Epithelial cell of proximal tubule (primary cell): ENCODE measurements at regions not wholly inside any gene's neighbourhood (a gene's known extent, or its start where the extent isn't known, plus 50 kb on each side); places are given as distances from the start of the nearest gene placed in this dataset.
"Not testable (repeated sequence)": the region's sequence is repeated elsewhere in the genome, so short reads cannot be mapped to it uniquely, and the experiment has no call there.

Experiments used
- DNase-seq: peaks from one replicate; pipeline ENCODE4 v3.0.0-alpha.2; 2011; ENCODE audit warnings: low read depth
- H3K4me3 ChIP-seq: 2 replicates; pipeline ENCODE4 v1.5.1; 2011; ENCODE audit warnings: low read depth, mild to moderate bottlenecking, low read length
- TF ChIP-seq, protein P1 (sequence below): conservative IDR thresholded peaks from 2 replicates; pipeline ENCODE4 v1.5.1; 2012; ENCODE audit warnings: low read depth, mild to moderate bottlenecking, low read length

DNA sequence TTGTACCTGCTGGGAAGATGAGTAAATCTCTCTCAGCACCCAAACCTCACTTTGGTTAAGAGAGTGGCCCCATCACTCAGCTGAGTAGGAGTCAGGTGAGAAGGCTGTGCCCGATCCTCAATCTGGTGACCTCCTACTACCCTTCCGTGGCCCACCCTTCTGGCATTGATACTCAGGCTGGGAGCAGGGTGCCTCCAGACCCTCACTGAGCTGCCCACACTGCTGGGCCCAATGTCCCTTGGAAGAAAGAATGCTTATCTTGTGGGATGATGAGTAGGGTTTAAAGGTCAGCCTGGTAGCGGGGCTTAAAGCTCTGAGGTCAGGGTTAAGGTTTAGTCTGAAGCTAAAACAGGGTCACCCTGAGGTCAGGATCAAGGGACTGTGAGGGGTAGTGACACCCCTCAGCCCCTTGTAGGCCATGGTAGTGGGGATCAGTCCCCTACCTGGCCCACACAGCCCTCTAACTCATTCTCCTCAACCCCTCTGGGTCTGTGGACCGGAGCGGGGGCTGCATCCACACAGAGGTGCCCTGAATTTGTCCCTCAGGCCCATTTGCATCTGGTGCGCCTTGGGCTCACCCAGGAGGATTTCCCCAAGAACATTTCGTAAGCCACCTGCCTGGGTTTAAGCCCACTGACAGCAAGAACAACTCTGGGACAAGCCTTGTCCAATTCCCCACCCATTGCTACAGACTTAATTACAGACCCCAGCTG is 123.8 kb downstream of the CYP26B1 start:
- H3K4me3 ChIP-seq: no peak overlapping the region
- no peak for DNase-seq
- TF ChIP-seq, protein P1, sequence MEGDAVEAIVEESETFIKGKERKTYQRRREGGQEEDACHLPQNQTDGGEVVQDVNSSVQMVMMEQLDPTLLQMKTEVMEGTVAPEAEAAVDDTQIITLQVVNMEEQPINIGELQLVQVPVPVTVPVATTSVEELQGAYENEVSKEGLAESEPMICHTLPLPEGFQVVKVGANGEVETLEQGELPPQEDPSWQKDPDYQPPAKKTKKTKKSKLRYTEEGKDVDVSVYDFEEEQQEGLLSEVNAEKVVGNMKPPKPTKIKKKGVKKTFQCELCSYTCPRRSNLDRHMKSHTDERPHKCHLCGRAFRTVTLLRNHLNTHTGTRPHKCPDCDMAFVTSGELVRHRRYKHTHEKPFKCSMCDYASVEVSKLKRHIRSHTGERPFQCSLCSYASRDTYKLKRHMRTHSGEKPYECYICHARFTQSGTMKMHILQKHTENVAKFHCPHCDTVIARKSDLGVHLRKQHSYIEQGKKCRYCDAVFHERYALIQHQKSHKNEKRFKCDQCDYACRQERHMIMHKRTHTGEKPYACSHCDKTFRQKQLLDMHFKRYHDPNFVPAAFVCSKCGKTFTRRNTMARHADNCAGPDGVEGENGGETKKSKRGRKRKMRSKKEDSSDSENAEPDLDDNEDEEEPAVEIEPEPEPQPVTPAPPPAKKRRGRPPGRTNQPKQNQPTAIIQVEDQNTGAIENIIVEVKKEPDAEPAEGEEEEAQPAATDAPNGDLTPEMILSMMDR: no peak

DNA sequence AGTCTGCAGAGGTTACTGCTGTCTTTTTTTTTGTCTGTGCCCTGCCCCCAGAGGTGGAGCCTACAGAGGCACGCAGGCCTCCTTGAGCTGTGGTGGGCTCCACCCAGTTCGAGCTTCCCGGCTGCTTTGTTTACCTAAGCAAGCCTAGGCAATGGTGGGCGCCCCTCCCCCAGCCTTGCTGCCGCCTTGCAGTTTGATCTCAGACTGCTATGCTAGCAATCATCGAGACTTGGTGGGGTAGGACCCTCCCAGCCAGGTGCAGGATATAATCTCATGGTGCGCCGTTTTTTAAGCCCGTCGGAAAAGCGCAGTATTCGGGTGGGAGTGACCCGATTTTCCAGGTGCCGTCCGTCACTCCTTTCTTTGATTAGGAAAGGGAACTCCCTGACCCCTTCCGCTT is 126.3 kb downstream of the CYP26B1 start:
- not testable (repeated sequence) for DNase-seq, H3K4me3 ChIP-seq

DNA sequence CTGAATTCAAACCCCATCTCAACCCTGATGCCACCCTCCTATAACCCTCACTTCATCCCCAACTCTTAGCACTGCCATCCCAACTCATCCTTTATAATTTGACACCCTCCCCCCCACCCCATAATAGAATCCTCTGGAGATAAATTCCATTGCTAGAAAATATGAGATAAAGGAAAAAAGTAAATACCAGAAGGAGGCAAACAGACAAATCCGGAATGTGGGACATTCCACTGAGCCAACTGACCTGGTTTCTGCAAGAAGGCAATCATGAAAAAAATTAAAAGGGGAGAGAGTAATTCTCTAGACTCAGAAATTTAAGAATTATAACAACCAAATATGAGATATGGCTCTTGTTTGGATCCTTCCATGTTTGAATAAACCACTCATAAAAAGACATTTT is 132.4 kb downstream of the CYP26B1 start:
- no peak for DNase-seq
- no peak overlapping the region for H3K4me3 ChIP-seq
- TF ChIP-seq, protein P1: no peak

DNA sequence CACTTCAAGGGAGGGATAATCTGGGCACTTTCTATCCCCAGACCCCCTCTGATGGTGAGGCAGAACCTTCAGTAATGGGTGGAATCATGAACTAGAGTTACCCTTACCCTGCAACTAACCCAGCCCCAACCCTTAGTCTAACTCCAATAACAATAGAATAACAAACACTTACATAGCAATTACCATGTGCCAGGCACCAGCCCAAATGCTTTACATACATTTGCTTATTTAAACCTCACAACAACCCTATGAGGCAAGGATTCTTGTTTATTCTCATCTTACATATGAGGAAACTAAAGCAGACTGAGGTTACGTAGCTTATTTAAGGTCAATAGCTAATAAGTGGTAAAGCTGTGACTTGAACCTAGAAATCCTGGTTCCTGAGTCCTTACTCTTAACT is 132.8 kb downstream of the CYP26B1 start:
- no peak overlapping the region for H3K4me3 ChIP-seq
- no peak for DNase-seq
- TF ChIP-seq, protein P1: no peak

DNA sequence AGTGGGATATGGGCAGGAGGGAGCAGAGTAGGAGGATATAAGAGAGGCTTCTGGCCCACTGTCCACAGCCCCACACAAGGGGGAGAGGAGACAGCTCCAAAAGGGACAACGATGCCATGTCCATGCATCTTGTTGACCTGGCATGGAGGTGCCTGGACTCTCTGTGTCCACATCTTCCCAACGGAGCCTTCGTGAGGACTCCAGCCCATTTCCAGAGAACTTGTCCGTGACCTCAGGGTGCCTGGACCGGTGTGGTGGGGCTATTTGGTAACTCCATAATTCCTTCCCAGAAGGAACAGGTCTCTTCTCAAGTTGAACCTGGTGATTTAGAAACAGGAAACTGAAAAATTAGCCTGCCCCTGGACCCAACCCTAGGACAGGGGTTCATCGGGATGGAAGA is 133.9 kb downstream of the CYP26B1 start:
- TF ChIP-seq, protein P1: no peak
- no peak overlapping the region for H3K4me3 ChIP-seq
- no peak for DNase-seq

DNA sequence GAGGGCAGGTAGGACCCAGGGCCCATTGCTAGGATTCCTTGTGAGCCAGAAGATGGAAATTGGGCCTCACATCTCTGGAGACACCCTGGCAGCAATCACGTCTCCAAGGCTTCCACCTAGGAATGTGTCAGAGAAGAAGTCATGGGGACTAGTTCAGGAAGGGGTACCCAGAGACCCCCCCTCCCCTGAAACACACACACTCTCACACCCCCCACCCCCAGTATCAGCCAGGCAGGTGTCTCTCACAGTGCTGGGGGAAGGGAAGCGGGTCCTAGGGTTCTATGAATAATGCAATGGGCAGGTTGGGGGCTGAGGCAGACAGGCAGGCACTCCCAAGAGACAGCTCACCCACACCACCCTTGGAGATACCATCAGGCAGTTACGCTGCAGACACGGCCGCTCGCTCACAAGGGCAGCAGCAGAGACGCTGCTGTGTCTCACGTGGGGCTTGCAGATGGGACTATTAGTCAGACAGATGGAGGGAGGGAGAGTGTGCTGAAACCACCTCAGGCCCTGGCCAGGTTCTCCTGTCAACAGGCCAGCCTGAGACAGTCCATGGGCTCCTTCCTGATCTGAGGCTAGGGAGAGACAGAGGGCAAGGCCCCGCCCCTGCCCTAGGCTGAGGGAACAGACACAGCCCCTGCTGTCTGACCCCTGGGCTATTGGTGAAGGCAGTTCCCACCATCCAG is 134.6 kb downstream of the CYP26B1 start:
- no peak overlapping the region for H3K4me3 ChIP-seq
- TF ChIP-seq, protein P1: no peak
- DNase-seq: no peak

DNA sequence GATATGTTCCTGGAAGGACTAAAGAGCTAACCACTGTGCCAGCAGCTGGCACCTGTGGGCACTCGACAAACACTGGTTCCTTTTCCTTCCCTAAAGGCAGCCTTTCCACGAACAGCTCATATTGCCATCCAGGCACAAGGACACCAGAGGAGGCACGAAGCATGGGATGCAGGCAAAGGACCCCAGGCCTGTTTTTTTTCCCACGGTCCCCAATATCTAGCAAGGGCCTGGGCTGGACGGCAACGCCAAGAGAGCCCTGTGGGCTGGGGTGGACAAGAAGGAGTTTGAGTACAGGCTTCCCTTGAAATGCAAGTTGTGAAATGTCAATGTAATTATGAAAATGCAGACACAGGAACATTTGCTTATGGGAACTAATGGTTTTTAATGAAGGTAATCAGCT is 135.9 kb downstream of the CYP26B1 start:
- TF ChIP-seq, protein P1: no peak
- H3K4me3 ChIP-seq: no peak overlapping the region
- no peak for DNase-seq
